HEK293T (cell line): ENCODE measurements at regions not wholly inside any gene's neighbourhood (a gene's known extent, or its start where the extent isn't known, plus 50 kb on each side); places are given as distances from the start of the nearest gene placed in this dataset.

Source experiments
- CTCF ChIA-PET: fragments of 350-600 bp; formaldehyde crosslinking; extraction: SDS; loops from one replicate; lab custom pipeline; 2021; ENCODE audit warnings: antibody characterized with exemption, inconsistent platforms; lab: Yijun Ruan, JAX
- POLR2A ChIA-PET: fragments of 350-600 bp; formaldehyde crosslinking; extraction: SDS; loops from one replicate; lab custom pipeline; 2020; ENCODE audit warnings: antibody characterized with exemption, inconsistent platforms; lab: Yijun Ruan, JAX
- DNase-seq: peaks from one replicate; pipeline ENCODE4 v3.0.0; 2012; ENCODE audit warnings: mixed read lengths; ENCODE audit errors: extremely low spot score
- ARNT ChIP-seq: fragments of 450-650 bp; IDR thresholded peaks from 2 replicates; pipeline ENCODE4 v1.6.1; 2017; ENCODE audit warnings: mild to moderate bottlenecking
- BHLHE40 ChIP-seq: fragments of 450-650 bp; IDR thresholded peaks from 2 replicates; pipeline ENCODE4 v1.6.1; 2016; ENCODE audit warnings: mild to moderate bottlenecking, moderate library complexity, borderline replicate concordance
- CTBP1 ChIP-seq: fragments of 450-650 bp; IDR thresholded peaks from 2 replicates; pipeline ENCODE4 v1.6.1; 2016; ENCODE audit warnings: borderline replicate concordance
- ELF4 ChIP-seq: fragments of 450-650 bp; IDR thresholded peaks from 2 replicates; pipeline ENCODE4 v1.6.1; 2017; ENCODE audit warnings: antibody characterized with exemption
- FOXA1 ChIP-seq: fragments of 450-650 bp; IDR thresholded peaks from 2 replicates; pipeline ENCODE4 v1.6.1; 2016; ENCODE audit warnings: mild to moderate bottlenecking
- FOXK2 ChIP-seq: fragments of 450-650 bp; IDR thresholded peaks from 2 replicates; pipeline ENCODE4 v1.6.1; 2016; ENCODE audit warnings: mild to moderate bottlenecking
- FOXM1 ChIP-seq: fragments of 450-650 bp; IDR thresholded peaks from 2 replicates; pipeline ENCODE4 v1.6.1; 2017; ENCODE audit warnings: mild to moderate bottlenecking, borderline replicate concordance
- HDGF ChIP-seq: fragments of 450-650 bp; IDR thresholded peaks from 2 replicates; pipeline ENCODE4 v1.6.1; 2017; ENCODE audit warnings: antibody characterized with exemption, borderline replicate concordance
- L3MBTL2 ChIP-seq: fragments of 450-650 bp; conservative IDR thresholded peaks from 2 replicates; pipeline ENCODE4 v1.6.1; 2016; ENCODE audit warnings: mild to moderate bottlenecking
- LEF1 ChIP-seq: fragments of 450-650 bp; IDR thresholded peaks from 2 replicates; pipeline ENCODE4 v1.6.1; 2017; ENCODE audit warnings: mild to moderate bottlenecking, borderline replicate concordance
- NFRKB ChIP-seq: fragments of 450-650 bp; IDR thresholded peaks from 2 replicates; pipeline ENCODE4 v1.6.1; 2016; ENCODE audit warnings: mild to moderate bottlenecking, moderate library complexity
- SP1 ChIP-seq: fragments of 450-650 bp; IDR thresholded peaks from 2 replicates; pipeline ENCODE4 v1.6.1; 2017
- SUZ12 ChIP-seq: fragments of 450-650 bp; IDR thresholded peaks from 2 replicates; pipeline ENCODE4 v1.6.1; 2016; ENCODE audit warnings: mild to moderate bottlenecking
- TARDBP ChIP-seq: fragments of 450-650 bp; IDR thresholded peaks from 2 replicates; pipeline ENCODE4 v1.6.1; 2016
- ZNF384 ChIP-seq: fragments of 450-650 bp; IDR thresholded peaks from 2 replicates; pipeline ENCODE4 v1.6.1; 2016
- TF ChIP-seq, protein P1 (sequence below): fragments of 450-650 bp; IDR thresholded peaks from 2 replicates; pipeline ENCODE4 v1.6.1; 2016

- POLR2A ChIA-PET, result no interaction called here
- TF ChIP-seq ARNT (no peak), CTBP1 (no peak), SUZ12 (no peak), SP1 (no peak), FOXM1 (no peak), BHLHE40 (no peak), ZNF384 (no peak), L3MBTL2 (no peak), TARDBP (no peak), FOXK2 (no peak), ELF4 (no peak), NFRKB (no peak), HDGF (no peak), FOXA1 (no peak)
- TF ChIP-seq, protein P1, sequence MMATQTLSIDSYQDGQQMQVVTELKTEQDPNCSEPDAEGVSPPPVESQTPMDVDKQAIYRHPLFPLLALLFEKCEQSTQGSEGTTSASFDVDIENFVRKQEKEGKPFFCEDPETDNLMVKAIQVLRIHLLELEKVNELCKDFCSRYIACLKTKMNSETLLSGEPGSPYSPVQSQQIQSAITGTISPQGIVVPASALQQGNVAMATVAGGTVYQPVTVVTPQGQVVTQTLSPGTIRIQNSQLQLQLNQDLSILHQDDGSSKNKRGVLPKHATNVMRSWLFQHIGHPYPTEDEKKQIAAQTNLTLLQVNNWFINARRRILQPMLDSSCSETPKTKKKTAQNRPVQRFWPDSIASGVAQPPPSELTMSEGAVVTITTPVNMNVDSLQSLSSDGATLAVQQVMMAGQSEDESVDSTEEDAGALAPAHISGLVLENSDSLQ, result no peak
- no peak for DNase-seq
- CTCF ChIA-PET, result no interaction called here
Measured at GRCh38 chr16:60815865-60816264, 1220.4 kb downstream of the CDH8 start.

GRCh38 chr16:60815033-60815432 is 1221.2 kb downstream of the CDH8 start:
- POLR2A ChIA-PET, result no interaction called here
- no peak for DNase-seq
- CTCF ChIA-PET, result no interaction called here

DNA sequence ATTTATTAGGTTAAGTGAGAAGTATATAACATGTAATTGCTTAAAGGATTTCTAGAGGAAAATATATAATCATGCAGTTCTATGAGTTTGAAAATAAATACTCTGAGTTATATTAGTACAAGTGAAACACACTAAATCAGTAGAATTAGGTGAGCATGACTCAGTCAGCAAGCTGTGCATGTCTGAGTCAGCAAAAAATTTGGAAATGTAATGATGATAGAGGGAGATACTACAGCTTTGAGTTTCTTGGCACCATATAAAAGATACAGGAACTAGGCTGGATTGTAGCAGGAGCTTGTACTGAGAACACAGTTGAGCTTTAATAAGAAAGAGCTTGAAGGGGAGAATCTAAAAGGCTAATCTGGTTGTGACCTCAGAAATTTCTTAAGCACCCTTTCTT is 1224.6 kb downstream of the CDH8 start:
- no peak for TF ChIP-seq TARDBP
- TF ChIP-seq SUZ12, result no peak
- TF ChIP-seq FOXK2, result no peak
- TF ChIP-seq, protein P1, result no peak
- no peak for TF ChIP-seq FOXA1
- TF ChIP-seq ELF4, result no peak
- TF ChIP-seq FOXM1, result no peak
- TF ChIP-seq BHLHE40, result no peak
- TF ChIP-seq NFRKB, result no peak
- TF ChIP-seq L3MBTL2, result no peak
- TF ChIP-seq LEF1, result no peak
- TF ChIP-seq ZNF384, result no peak
- TF ChIP-seq HDGF, result no peak
- no peak for TF ChIP-seq CTBP1
- no peak for TF ChIP-seq SP1
- ChIA-PET POLR2A (no interaction called here), CTCF (no interaction called here)

More at GRCh38 chr16:60815033-60815432, 1221.2 kb downstream of the CDH8 start:
- no peak for TF ChIP-seq CTBP1

DNA sequence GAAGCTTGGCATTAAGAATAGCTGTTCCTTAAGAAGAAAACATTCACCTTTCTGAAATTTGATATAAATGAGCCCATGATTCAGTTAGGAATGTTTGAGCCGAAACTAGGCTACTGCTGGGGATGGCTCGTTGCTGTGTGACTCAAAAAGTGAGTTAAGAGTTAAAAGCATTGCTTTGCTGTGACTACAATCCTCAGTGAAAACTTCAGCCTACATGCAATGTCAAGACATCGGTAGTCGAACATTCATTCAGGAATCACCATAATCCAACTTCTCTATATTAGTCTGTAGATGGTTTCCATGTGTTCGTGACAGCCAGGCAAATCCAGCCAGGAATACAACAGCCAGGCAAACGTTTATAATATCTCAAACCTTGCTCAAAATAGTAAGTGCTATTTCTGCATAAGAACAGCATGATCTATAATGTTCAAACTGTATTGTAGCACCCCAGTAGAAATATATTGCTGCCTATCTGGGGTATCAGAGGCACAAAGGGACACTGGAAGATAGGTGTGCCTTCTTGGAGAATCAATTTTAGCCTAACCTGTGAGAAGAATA is 1225.1 kb downstream of the CDH8 start:
- POLR2A ChIA-PET, result no interaction called here
- TF ChIP-seq NFRKB (no peak), TARDBP (no peak), LEF1 (no peak), FOXK2 (no peak), SP1 (no peak), ZNF384 (no peak), FOXM1 (no peak), FOXA1 (no peak)
- TF ChIP-seq, protein P1, result no peak
- DNase-seq, result no peak
- CTCF ChIA-PET, result no interaction called here

More for the DNA sequence above, 1224.6 kb downstream of the CDH8 start:
- DNase-seq, result no peak

- no peak for DNase-seq
- ChIA-PET CTCF (no interaction called here), POLR2A (no interaction called here)
- TF ChIP-seq NFRKB, result no peak
- TF ChIP-seq, protein P1, result no peak
- no peak for TF ChIP-seq ELF4
- TF ChIP-seq BHLHE40, result no peak
- no peak for TF ChIP-seq FOXA1
- TF ChIP-seq FOXM1, result no peak
- TF ChIP-seq ARNT, result no peak
- no peak for TF ChIP-seq CTBP1
- TF ChIP-seq SP1, result no peak
- no peak for TF ChIP-seq TARDBP
- no peak for TF ChIP-seq L3MBTL2
- no peak for TF ChIP-seq ZNF384
Measured at GRCh38 chr16:60810250-60810649, 1226.0 kb downstream of the CDH8 start.

GRCh38 chr16:60792437-60792836 is 1243.8 kb downstream of the CDH8 start:
- no peak for DNase-seq
- CTCF ChIA-PET, result no interaction called here
- POLR2A ChIA-PET, result no interaction called here
- TF ChIP-seq ELF4 (no peak), BHLHE40 (no peak), FOXM1 (no peak), FOXK2 (no peak), LEF1 (no peak), HDGF (no peak)
- TF ChIP-seq, protein P1, result no peak
